ENCODE measurements at regions not wholly inside any gene's neighbourhood (a gene's known extent, or its start where the extent isn't known, plus 50 kb on each side); places are given as distances from the start of the nearest gene placed in this dataset.

- Histone ChIP-seq H3K27me3 (no peaks in the 10 kb centered on the region), H3K4me3 (no peak overlapping the region), H3K4me1 (no peaks in the 10 kb centered on the region), H3K36me3 (no peaks in the 10 kb centered on the region), H3K9me3 (no peaks in the 10 kb centered on the region), H3K27ac (no peak overlapping the region)
- 73% methylated on average over 2 of the region's 2 CpGs for WGBS, 2 donors
- DNase-seq (ENCODE audit: low spot score in 2 of 2), result no peak
- TF ChIP-seq POLR2A (IDR thresholded peaks at IDR 0.05) (no peak), EP300 (IDR thresholded peaks at IDR 0.05) (no peak)
- TF ChIP-seq, protein P1, sequence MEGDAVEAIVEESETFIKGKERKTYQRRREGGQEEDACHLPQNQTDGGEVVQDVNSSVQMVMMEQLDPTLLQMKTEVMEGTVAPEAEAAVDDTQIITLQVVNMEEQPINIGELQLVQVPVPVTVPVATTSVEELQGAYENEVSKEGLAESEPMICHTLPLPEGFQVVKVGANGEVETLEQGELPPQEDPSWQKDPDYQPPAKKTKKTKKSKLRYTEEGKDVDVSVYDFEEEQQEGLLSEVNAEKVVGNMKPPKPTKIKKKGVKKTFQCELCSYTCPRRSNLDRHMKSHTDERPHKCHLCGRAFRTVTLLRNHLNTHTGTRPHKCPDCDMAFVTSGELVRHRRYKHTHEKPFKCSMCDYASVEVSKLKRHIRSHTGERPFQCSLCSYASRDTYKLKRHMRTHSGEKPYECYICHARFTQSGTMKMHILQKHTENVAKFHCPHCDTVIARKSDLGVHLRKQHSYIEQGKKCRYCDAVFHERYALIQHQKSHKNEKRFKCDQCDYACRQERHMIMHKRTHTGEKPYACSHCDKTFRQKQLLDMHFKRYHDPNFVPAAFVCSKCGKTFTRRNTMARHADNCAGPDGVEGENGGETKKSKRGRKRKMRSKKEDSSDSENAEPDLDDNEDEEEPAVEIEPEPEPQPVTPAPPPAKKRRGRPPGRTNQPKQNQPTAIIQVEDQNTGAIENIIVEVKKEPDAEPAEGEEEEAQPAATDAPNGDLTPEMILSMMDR (IDR thresholded peaks at IDR 0.05), result no peak
Measured at GRCh38 chr16:80208015-80208414, 332.8 kb upstream of the DYNLRB2 start.

DNA sequence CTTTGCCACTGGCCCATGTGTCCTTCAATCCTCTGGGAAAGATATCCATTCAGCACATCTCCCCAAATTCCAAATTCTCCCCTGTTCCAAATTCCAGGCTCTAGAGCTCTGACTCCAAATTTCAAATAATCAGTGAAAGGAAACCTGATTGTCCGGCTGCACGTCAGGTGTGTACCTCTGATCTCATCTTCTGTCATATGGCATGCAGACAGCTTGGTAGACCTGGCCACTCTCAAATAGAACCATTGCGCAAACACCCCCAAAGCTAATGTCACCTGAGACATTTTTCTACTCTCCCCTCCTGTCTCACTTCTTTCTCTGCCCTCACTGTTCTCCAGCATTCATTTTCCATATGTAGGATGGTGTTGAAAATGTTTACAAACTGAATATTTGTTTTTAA lies 337.0 kb upstream of the DYNLRB2 start:
- 96 to 99% methylated on average over 3 of the region's 3 CpGs for WGBS, 2 donors
- TF ChIP-seq POLR2A (IDR thresholded peaks at IDR 0.05), result no peak
- no peak for TF ChIP-seq EP300 (IDR thresholded peaks at IDR 0.05)
- TF ChIP-seq, protein P1 (IDR thresholded peaks at IDR 0.05), result no peak

DNA sequence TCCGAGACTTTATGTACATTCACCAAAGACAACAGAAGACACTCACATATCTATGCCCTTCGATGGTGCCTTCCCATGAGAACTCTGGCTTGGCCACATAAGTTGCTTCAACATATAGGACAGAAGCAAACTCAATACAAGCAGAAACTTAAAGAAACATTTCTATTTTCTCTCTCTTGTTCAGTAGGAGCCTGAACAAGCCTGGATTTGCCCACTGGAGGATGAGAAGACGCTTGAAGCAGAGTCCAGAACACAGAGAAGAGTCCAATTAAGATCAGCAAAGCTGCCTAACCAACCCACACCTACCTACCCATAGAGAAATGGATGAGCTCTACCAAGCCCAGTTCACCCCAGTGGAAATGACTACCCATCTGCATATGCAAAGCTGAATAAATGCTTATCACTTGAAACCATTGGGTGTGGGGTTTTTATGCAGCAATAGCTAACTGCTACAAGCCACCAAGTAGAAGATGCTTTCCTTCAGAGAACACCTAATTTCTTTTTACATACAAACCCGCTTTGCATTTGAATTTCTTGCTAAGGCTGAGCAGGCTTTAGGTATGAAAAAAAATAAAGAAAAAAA lies 337.9 kb upstream of the DYNLRB2 start:
- Histone ChIP-seq H3K36me3 (no peaks in the 10 kb centered on the region), H3K4me3 (no peak overlapping the region), H3K9me3 (no peaks in the 10 kb centered on the region)

More for the DNA sequence above, 337.0 kb upstream of the DYNLRB2 start:
- Histone ChIP-seq H3K27ac (no peak overlapping the region), H3K36me3 (no peaks in the 10 kb centered on the region), H3K9me3 (no peaks in the 10 kb centered on the region), H3K4me1 (no peaks in the 10 kb centered on the region), H3K27me3 (no peaks in the 10 kb centered on the region), H3K4me3 (no peak overlapping the region)
- no peak for DNase-seq (ENCODE audit: low spot score in 2 of 2)

GRCh38 chr16:80200079-80200478 lies 340.7 kb upstream of the DYNLRB2 start:
- Histone ChIP-seq H3K27ac (no peak overlapping the region), H3K9me3 (no peaks in the 10 kb centered on the region), H3K27me3 (no peaks in the 10 kb centered on the region), H3K4me3 (no peak overlapping the region), H3K36me3 (no peaks in the 10 kb centered on the region), H3K4me1 (peaks cover 0 to 7% (median 0%) of the 10 kb centered on the region in 4 donors)
- TF ChIP-seq, protein P1 (IDR thresholded peaks at IDR 0.05), result no peak
- TF ChIP-seq EP300 (IDR thresholded peaks at IDR 0.05) (no peak), POLR2A (IDR thresholded peaks at IDR 0.05) (no peak)
- 91 to 92% methylated on average over 3 of the region's 3 CpGs for WGBS, 2 donors
- no peak for DNase-seq (ENCODE audit: low spot score in 2 of 2)

More for the DNA sequence above, 337.9 kb upstream of the DYNLRB2 start:
- Histone ChIP-seq H3K4me1 (peaks cover 0 to 3% (median 0%) of the 10 kb centered on the region in 4 donors), H3K27me3 (no peaks in the 10 kb centered on the region), H3K27ac (no peak overlapping the region)
- DNase-seq (ENCODE audit: low spot score in 2 of 2), result no peak
- TF ChIP-seq EP300 (IDR thresholded peaks at IDR 0.05), result no peak
- TF ChIP-seq, protein P1 (IDR thresholded peaks at IDR 0.05), result no peak
- TF ChIP-seq POLR2A (IDR thresholded peaks at IDR 0.05), result no peak
- WGBS, 2 donors, result 81 to 87% methylated on average over 4 of the region's 4 CpGs

DNA sequence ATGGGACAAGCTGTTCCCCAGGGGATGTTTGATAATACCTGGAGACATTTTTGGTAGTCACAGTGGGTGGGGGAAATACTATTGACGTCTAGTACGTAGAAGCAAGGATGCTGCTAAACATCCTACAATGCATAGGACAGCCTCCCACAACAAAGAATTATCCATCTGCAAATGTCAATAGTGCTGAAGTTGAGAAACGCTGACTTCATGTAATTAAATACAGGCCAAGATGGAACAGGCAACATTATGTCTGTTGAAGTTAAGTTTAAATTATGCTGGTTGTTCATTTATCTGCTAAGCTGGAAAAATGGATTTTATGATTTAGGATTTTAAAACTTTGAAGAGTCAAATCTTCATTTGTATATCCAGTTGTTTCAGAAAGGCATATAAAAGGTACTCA lies 341.2 kb upstream of the DYNLRB2 start:
- no peaks in the 10 kb centered on the region for H3K9me3 ChIP-seq
- peaks cover 0 to 7% (median 0%) of the 10 kb centered on the region in 4 donors for H3K4me1 ChIP-seq
- H3K36me3 ChIP-seq, result no peaks in the 10 kb centered on the region
- 88 to 91% methylated on average over 3 of the region's 3 CpGs for WGBS, 2 donors
- H3K27ac ChIP-seq, result no peak overlapping the region
- no peak for DNase-seq (ENCODE audit: low spot score in 2 of 2)
- no peaks in the 10 kb centered on the region for H3K27me3 ChIP-seq
- TF ChIP-seq EP300 (IDR thresholded peaks at IDR 0.05) (no peak), POLR2A (IDR thresholded peaks at IDR 0.05) (no peak)
- TF ChIP-seq, protein P1 (IDR thresholded peaks at IDR 0.05), result no peak
- H3K4me3 ChIP-seq, result no peak overlapping the region
